GM03348 (cell line): ENCODE measurements at regions not wholly inside any gene's neighbourhood (a gene's known extent, or its start where the extent isn't known, plus 50 kb on each side); places are given as distances from the start of the nearest gene placed in this dataset.
A peak's percentile ranks its signal among the peaks of the same experiment; 100 is the strongest.

Experiments
- DNase-seq: peaks from one replicate; pipeline ENCODE4 v3.0.0; 2012; ENCODE audit warnings: low spot score

DNA sequence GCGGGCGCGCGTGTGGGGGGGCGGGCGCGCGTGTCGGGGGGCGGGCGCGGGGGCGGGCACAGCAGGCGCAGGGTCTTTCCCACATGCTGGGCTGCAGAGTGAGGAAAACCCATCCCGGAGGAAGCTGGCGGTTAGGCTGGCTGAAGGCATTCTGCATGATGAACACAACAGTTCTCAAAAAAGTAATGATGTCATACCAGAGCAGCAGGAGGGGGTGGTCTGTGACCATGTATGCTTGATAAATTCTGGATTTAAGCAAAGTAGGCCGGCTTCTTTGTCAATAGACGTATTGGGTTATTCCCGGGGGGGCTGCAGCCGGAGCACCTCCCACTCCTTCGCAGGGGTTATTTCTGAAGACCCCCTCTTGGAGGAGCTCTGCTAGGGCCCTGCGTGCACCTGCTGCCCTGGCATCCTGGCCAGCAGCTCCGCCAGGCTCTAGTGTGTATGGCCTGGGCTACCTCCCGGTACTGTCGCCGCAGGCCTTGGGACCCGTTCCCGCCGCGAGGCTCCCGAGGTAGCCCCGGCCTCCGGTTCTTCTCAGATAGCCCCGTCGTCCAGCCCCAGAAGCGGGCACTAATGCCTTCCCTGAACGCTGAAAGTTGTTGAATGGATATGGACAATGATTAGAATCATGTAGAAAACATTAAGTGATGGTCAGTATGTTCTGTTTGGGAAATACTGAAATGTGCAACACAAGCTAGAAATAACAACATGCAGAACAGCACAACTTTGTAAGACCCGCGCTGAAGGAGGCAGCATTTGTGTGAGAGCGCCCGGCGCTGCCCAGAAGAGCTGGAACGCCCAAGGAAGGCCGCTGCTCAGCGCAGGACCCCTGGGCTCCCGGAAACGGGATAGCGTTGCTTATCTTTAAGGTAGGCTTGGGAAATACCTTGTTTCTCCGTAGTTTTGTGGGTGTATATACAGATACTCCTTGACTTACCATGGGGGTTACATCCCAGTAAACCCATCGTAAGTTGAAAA, 101.4 kb upstream of the RAB6C start:
- no peak for DNase-seq

GRCh38 chr2:129879614-129880180, 99.8 kb upstream of the RAB6C start:
- no peak for DNase-seq

DNA sequence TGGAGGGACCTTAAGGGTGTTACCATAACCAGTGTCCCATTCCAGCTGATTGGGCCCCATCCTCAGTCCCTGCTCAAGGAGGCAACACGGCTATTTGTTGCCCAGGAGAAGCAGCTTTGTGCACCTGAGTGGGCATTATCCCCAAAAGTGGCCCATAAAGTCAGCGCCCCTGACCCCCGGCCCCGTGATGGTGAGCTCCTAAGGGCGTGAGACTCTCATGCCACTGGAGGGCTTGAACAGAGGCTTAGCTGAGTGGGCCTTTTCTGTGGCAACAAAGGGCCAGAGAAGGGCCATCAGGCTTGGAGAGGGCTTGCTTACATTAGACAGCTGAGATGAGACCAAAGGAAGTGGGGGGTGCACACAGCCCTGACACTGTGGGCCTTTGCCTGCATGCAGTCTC, 99.2 kb upstream of the RAB6C start:
- no peak for DNase-seq

GRCh38 chr2:129880971-129881370, 98.5 kb upstream of the RAB6C start:
- no peak for DNase-seq

GRCh38 chr2:129881786-129882396, 97.6 kb upstream of the RAB6C start:
- DNase-seq: no peak

GRCh38 chr2:129882476-129882875, 97.0 kb upstream of the RAB6C start:
- no peak for DNase-seq

DNA sequence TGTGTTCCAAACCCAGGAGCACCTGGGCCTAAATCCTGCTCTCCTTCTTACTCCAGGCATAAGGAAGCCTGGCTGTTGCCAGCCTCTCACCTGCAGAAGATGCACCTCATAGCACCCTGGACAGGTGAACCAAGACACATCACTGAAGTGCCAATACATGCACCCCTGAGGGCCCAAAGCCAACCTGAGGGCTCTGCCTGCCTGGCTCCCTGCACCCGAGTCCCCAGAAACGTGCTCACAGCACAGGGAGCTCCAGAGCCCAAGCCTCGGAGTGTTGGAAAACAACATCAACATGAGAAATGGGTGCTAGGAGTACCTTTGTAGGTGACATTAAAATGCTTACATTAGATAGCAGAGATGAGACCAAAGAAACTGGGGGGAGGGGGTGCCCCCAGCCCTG, 96.3 kb upstream of the RAB6C start:
- no peak for DNase-seq

- DNase-seq: no peak
These were observed 95.2 kb upstream of the RAB6C start for GRCh38 chr2:129884221-129884786.

DNA sequence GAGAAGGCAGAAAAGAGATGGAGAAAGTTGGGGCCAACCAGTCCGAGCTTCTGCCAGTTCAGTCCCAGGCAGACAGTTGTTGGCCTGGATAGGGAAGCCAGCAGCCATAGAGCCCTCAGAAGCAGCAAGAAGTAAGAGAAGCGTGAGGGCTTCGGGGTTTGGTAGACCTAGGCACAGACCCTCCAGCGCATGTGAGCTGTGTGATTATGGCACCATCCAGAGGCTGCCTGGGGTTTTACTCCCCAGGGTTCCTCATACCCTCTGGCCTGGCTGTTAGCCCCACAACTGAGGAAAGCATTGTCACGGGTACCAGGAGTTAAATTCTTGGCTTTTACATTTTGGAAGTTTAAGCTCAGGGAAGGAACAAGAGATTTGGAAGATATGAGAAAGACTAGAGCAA, 93.7 kb upstream of the RAB6C start:
- DNase-seq: no peak

GRCh38 chr2:129887688-129888266, 91.7 kb upstream of the RAB6C start:
- DNase-seq: no peak

DNA sequence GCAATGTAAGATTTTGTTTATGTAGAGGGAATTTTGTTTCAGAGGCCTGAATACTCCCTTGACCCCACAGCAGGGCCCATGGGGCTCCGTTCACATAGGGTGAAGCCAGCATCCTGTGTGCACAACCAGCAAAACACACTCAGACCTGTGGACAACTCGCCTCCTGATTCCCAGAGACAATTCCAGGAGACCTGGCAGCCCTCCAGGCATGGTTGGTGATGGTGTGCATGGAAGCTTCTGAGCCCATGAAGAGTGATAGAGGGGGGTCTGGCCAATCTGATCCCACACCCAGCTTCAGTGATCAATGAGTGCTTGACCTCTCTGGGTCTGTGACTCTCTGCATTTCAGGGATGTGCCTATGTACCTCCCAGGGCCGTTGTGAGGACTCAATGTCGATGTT, 91.0 kb upstream of the RAB6C start:
- no peak for DNase-seq

DNA sequence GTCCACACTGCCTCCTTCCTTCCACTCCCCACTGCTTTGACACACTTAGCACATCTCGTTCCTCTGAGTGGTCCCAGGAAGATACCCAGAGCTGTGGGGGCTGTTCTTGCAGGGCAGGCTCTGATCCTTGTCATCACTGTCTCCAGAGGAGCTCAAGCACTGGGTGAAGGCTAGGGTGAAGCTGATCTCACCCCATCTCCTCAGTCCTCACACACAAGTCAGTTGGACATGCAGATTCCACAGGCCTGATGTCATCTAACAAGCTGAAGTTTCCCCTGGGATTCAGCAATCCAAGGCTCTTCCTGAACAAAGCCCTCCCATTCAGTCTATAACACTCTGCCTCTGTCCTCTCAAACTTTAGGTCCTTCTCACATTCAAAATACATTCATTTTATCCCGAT, 90.6 kb upstream of the RAB6C start:
- DNase-seq: peak; percentile 40

- DNase-seq: no peak
These were observed 87.8 kb upstream of the RAB6C start for GRCh38 chr2:129891341-129892320.

DNA sequence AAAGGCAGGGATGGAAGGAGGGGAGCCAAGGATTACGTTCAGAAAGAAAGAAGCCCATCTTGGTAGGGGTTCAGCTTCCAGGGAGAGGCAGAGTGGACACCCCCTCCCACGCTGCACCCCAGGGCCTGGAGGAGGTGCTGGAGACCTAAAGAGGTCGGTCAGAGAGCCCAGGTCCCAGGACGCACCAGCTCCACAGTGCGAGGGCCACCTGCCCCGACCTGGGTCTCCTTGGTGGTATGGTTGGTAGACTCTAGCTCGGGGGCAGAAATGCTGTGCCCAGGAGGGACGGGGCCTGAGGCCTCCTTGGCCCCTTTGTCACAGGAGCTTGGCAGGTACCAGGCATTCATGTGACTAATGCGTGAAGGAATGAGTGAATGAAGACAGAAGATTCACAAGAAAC, 87.1 kb upstream of the RAB6C start:
- no peak for DNase-seq

- no peak for DNase-seq
These were observed 86.7 kb upstream of the RAB6C start for GRCh38 chr2:129892773-129893172.

GRCh38 chr2:129893244-129893643, 86.2 kb upstream of the RAB6C start:
- DNase-seq: no peak

GRCh38 chr2:129894616-129895015, 84.8 kb upstream of the RAB6C start:
- DNase-seq: no peak

DNA sequence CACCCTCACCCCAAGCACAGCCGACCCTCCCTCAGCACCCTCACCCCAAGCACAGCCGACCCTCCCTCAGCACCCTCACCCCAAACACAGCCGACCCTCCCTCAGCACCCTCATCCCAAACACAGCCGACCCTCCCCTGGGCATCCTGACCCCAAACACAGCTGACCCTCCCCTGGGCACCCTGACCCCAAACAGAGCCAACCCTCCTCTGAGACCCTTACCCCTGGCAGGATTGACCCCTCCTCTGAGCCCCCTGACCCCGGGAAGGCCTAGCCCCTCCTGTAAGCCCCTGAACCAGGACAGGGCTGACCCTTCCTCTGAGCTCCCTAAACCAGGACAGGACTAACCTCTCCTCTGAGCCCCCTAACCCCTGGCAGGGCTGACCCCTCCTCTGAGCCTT, 84.4 kb upstream of the RAB6C start:
- no peak for DNase-seq

DNA sequence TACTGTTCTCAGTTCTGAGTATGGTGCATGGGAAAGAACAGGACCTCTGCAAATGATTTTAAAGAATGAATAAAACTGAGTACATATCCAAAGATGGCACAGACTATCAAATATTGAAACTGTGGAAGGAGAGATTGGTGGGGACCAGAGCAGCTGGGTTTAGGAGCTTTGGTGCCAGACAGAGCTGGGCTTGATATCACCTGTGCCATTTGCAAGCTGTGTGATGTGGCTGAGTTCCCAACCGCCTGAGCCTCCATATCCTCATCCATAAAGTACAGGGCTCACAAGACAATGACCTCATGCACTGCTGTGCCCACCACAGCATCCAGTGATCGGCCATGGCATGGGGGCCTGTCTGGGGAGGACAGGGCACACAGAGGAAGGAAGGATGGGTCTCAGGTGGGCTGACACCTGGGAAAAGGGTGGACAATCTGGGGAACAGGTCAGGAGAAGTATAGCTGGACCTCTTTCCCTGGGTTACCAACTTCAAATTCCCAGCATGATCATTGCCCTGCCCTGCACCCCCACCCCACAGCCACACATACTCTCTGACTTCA, 83.9 kb upstream of the RAB6C start:
- no peak for DNase-seq

GRCh38 chr2:129896226-129897100, 83.0 kb upstream of the RAB6C start:
- DNase-seq: no peak
